HL-60 (cell line): ENCODE measurements at regions not wholly inside any gene's neighbourhood (a gene's known extent, or its start where the extent isn't known, plus 50 kb on each side); places are given as distances from the start of the nearest gene placed in this dataset.

Experiments
- CTCF ChIP-seq: IDR thresholded peaks from one replicate; pipeline ENCODE4 v1.5.1; 2011; ENCODE audit warnings: low read length, control low read depth, inconsistent platforms; ENCODE audit not compliant: insufficient read depth
- GABPA ChIP-seq: IDR thresholded peaks from 2 replicates; pipeline ENCODE4 v1.6.1; 2012; ENCODE audit warnings: low read depth
- POLR2AphosphoS5 ChIP-seq: IDR thresholded peaks from 2 replicates; pipeline ENCODE4 v1.6.1; 2012; ENCODE audit warnings: low read depth
- REST ChIP-seq: IDR thresholded peaks from 2 replicates; pipeline ENCODE4 v1.6.1; 2012; ENCODE audit warnings: low read depth; ENCODE audit not compliant: insufficient replicate concordance

- TF ChIP-seq CTCF, result no peak
- no peak for TF ChIP-seq REST
- no peak for TF ChIP-seq GABPA
- no peak for TF ChIP-seq POLR2AphosphoS5
Measured at GRCh38 chr13:78428646-78429045, 174.7 kb downstream of the POU4F1 start.
